ENCODE measurements at regions not wholly inside any gene's neighbourhood (a gene's known extent, or its start where the extent isn't known, plus 50 kb on each side); places are given as distances from the start of the nearest gene placed in this dataset.
A peak's percentile ranks its signal among the peaks of the same experiment; 100 is the strongest.

DNA sequence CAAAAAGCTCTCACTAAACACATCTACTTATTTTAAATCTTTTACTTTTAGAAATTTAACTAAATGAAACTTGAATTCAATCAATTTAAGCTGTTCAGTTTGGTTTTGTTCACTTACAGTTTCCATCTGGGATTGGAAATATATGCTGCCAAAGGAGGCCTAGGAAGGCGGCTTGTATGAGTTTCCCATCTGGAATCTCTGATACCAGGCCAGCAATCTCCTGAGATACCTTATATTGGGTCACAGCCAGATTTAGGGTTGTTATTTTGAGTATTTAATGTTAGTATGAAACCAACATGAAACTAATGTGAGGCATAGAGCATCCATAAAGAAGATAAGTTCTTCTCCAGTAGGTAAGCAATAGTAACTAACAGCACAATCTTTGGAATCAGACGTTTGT is 94.6 kb downstream of the GMNC start:
- Histone ChIP-seq H3K27me3 (ENCODE audit: control insufficient read depth in 3 of 3, insufficient read depth in 3 of 3, low read length in 2 of 3) (no peaks in the 10 kb centered on the region), H3K9ac (ENCODE audit: insufficient read depth in 1 of 2, low read length in 2 of 2) (no peak overlapping the region), H3K4me1 (ENCODE audit: control insufficient read depth in 5 of 5, insufficient read depth in 5 of 5, low read length in 5 of 5) (no peaks in the 10 kb centered on the region), H3K9me3 (ENCODE audit: control insufficient read depth in 4 of 4, insufficient read depth in 3 of 4, low read length in 3 of 4) (no peaks in the 10 kb centered on the region), H3K27ac (ENCODE audit: low read depth in 1 of 2, low read length in 1 of 2) (no peak overlapping the region), H3K4me3 (no peak overlapping the region), H3K36me3 (ENCODE audit: control insufficient read depth in 4 of 4, insufficient read depth in 4 of 4, low read length in 4 of 4) (no peaks in the 10 kb centered on the region)
- DNase-seq (peak in 1 of 3 donors; percentile 41), ATAC-seq (ENCODE audit: insufficient read depth, low FRiP score) (no peak)
- WGBS, 2 donors, result 89% methylated on average over 2 of the region's 2 CpGs
- TF ChIP-seq, protein P1, sequence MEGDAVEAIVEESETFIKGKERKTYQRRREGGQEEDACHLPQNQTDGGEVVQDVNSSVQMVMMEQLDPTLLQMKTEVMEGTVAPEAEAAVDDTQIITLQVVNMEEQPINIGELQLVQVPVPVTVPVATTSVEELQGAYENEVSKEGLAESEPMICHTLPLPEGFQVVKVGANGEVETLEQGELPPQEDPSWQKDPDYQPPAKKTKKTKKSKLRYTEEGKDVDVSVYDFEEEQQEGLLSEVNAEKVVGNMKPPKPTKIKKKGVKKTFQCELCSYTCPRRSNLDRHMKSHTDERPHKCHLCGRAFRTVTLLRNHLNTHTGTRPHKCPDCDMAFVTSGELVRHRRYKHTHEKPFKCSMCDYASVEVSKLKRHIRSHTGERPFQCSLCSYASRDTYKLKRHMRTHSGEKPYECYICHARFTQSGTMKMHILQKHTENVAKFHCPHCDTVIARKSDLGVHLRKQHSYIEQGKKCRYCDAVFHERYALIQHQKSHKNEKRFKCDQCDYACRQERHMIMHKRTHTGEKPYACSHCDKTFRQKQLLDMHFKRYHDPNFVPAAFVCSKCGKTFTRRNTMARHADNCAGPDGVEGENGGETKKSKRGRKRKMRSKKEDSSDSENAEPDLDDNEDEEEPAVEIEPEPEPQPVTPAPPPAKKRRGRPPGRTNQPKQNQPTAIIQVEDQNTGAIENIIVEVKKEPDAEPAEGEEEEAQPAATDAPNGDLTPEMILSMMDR (IDR thresholded peaks at IDR 0.05; ENCODE audit: control extremely low read depth, extremely low read depth), result no peak

GRCh38 chr3:190764231-190765134 is 98.0 kb downstream of the GMNC start:
- Histone ChIP-seq H3K9ac (ENCODE audit: insufficient read depth in 1 of 2, low read length in 2 of 2) (no peak overlapping the region), H3K9me3 (ENCODE audit: control insufficient read depth in 4 of 4, insufficient read depth in 3 of 4, low read length in 3 of 4) (no peaks in the 10 kb centered on the region), H3K36me3 (ENCODE audit: control insufficient read depth in 4 of 4, insufficient read depth in 4 of 4, low read length in 4 of 4) (no peaks in the 10 kb centered on the region), H3K27me3 (ENCODE audit: control insufficient read depth in 3 of 3, insufficient read depth in 3 of 3, low read length in 2 of 3) (no peaks in the 10 kb centered on the region), H3K4me1 (ENCODE audit: control insufficient read depth in 5 of 5, insufficient read depth in 5 of 5, low read length in 5 of 5) (no peaks in the 10 kb centered on the region), H3K4me3 (no peak overlapping the region), H3K27ac (ENCODE audit: low read depth in 1 of 2, low read length in 1 of 2) (no peak overlapping the region)
- 88 to 92% methylated on average over 5 of the region's 5 CpGs for WGBS, 2 donors
- no peak for DNase-seq
- no peak for ATAC-seq (ENCODE audit: insufficient read depth, low FRiP score)
- TF ChIP-seq, protein P1 (IDR thresholded peaks at IDR 0.05; ENCODE audit: control extremely low read depth, extremely low read depth), result no peak

- no peak for DNase-seq
- H3K4me3 ChIP-seq, result no peak overlapping the region
- ATAC-seq (ENCODE audit: insufficient read depth, low FRiP score), result no peak
- 77 to 78% methylated on average over 2 of the region's 2 CpGs for WGBS, 2 donors
- H3K27ac ChIP-seq (ENCODE audit: low read depth in 1 of 2, low read length in 1 of 2), result no peak overlapping the region
- H3K9me3 ChIP-seq (ENCODE audit: control insufficient read depth in 4 of 4, insufficient read depth in 3 of 4, low read length in 3 of 4), result no peaks in the 10 kb centered on the region
- no peaks in the 10 kb centered on the region for H3K27me3 ChIP-seq (ENCODE audit: control insufficient read depth in 3 of 3, insufficient read depth in 3 of 3, low read length in 2 of 3)
- H3K9ac ChIP-seq (ENCODE audit: insufficient read depth in 1 of 2, low read length in 2 of 2), result no peak overlapping the region
- H3K4me1 ChIP-seq (ENCODE audit: control insufficient read depth in 5 of 5, insufficient read depth in 5 of 5, low read length in 5 of 5), result no peaks in the 10 kb centered on the region
- H3K36me3 ChIP-seq (ENCODE audit: control insufficient read depth in 4 of 4, insufficient read depth in 4 of 4, low read length in 4 of 4), result no peaks in the 10 kb centered on the region
- TF ChIP-seq, protein P1 (IDR thresholded peaks at IDR 0.05; ENCODE audit: control extremely low read depth, extremely low read depth), result no peak
Observed at GRCh38 chr3:190762801-190763200, 99.7 kb downstream of the GMNC start.
